ENCODE measurements at regions not wholly inside any gene's neighbourhood (a gene's known extent, or its start where the extent isn't known, plus 50 kb on each side); places are given as distances from the start of the nearest gene placed in this dataset.

DNA sequence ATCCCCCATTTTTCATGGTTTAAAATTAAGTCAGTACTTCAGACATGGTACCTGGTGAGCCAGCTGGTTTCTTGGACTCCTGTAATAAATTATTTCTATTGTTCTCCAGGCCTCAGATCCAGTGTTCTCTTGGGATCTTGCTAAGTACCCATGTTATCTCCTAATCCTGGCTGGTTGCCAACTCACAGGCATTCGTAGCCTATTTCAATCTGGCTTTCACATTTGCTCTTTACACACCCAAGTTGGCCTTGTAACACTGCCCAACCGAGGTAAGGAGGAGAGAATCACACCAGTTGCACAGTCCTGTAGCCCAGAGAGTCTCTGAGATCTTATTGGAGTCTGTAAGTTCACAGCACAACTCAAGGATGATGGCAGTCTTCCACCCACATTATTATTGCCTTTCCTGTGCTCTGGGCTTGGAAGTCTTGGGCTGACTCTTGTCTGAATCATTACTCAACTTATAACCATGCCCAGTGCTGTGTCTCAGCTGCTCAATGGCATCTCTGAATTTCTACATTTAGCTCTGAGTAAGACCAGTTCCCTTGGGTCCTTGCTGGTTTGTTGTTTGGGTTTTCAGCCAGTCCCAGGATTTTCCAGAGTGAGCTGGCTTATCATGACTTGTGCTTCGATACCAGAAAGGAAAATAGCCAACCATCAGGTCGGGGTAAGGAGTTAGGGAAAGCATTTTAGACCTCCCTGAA lies 76.6 kb upstream of the KLF12 start:
- DNase-seq = no peak

DNA sequence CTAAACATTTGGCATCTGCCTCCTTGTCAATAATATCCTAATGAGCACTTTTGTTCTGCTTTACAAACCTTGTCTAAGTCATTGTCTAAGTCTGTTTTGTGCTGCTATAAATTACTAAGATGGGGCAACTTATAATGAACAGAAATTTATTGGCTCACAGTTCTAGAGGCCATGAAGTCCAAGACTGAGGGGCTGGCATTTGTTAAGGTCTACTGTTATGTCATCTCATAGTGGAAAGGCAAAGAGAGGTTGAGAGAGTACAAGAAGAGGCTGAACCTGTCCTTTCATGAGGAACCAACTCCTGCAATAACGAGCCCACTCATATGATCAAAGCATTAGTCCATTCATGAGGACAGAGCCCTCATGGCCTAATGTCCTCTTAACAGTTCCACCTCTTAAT lies 72.7 kb upstream of the KLF12 start:
- DNase-seq = no peak

DNA sequence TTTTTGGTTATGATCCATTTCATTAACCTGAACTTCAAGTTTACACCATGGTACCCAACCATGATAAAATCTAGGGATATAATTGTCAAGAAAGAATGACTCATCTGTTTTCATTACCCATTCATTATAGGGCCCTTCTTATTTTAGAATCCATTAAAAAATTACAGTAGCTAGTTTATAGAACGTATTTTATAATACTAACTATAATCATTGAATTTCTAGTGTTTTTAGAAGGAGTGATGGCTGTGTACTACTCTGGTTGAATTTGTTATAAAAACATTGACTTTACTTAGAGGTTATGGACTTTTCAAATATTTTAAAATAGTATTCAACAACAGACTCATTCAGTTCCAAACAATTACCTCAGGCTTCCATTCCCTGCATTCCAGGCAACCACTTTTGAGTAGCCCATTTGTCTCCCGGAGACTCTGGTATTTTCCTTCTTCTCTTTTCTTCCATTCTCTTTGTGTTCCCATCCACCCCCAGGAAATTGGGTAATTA lies 71.9 kb upstream of the KLF12 start:
- no peak for DNase-seq

DNA sequence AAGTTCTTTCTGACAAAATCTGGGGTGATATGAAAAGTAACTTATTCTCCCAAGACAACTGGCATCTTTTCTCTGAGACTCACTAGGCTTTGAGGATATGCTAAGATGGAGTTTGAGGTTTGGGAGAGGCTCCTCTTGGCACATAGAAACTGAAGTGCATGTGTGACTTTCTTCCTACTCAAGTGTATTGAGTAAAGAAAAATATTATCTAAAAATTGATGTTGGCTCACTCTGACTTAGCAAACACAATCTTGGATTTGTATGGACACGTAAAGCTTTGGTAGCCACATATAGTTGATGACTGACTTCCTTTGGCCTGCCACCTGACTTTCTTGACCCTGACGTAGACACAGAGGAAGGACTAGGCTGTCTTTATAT lies 71.1 kb upstream of the KLF12 start:
- no peak for DNase-seq

DNA sequence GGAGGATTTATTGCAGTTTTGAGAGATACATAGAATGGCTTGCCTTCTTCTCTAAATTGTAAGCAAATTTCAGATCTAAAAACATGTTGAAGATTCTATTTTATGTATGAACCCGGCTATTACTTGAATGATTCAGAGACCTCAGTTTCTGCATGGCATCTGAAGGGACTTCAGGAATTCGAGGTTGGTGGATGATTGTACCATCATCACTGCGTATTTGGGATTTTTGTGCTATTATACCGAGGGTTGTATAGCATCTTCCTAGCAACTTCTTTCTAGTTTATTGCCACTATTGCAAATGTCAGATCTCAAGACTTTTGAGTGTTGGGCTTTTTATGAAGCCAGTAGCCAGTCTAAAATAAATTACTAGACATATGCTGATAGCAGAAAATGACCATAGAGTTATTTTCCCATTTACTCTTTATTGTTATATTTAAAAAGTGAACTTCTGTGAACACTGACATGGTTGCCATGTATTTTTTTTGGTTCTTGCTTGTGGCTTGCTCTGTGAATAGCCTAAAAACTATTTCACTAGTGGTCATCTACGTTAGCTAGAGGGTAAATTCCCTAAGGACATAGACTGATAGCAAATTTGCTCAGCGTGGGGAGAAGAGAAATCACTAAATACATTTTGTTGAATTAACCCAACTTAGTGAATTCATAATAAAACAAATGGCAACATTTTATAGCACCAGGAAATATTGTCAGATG lies 70.6 kb upstream of the KLF12 start:
- no peak for DNase-seq

DNA sequence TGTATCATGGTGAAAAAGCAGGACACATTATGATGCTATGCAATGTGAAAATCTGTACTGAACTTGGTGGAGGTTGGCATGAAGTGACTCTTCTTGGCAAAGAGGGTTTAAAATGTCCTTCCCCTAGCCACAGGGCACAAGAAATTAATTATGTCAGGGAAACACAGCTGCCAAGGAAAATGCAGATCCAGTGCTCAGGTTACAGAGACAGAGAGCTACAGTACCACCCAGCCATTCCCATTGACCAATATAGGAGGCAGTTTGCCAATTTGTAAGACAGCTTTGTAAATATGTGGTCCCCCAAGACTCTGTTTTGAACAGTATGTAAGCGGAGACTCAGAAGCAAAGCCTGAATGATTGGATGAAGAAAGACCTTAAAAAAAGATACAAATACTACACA lies 69.4 kb upstream of the KLF12 start:
- no peak for DNase-seq

DNA sequence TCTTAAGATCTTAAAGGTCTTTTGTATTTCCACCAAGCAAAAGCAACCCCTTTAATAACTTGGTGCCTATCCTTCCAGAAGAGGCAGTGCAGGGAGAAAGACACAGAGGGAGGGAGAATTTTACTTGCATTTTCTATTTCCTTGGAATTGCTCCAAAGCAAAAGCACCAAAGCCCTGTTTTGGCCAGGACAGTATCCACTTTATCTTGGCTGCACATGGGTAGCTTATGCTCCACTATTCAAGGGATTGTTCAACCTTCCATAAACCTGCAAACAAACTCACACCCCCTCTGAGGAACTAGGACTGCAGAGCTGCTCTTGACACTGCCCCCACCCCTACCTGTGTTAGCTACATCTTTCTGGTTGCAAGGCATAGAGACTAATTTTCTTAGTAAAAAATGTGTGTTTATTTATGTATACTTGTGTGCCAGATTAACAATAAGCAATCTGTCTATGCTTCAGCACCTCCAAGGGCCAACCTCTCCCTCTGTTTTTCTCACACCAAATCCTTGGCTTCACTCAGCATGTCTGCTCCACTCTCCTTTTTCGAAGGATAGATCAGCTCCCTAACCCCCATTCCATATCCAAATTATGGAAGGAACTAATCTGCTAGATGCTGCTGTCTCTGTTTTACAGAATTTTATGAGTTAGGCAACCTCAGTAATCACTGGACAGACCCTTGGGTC lies 68.1 kb upstream of the KLF12 start:
- DNase-seq = no peak

DNA sequence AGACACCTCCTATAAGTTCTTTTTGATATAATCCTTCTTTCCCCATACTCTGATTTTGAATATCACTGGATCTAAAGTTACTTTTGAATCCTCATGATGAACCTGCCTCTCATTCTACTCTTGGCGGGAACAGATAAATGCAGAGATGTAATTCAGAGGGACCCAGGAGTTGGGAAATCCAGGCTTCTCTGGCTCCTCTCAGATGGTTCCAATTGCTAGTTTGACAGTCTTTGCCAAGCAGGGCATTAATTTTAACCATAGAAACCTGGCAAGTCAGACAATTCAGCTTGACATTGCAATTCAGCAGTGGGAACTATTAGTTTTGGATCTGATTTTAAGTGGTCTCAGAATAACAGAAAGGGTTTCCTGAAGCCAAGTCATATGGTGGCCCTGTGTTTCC lies 67.3 kb upstream of the KLF12 start:
- no peak for DNase-seq

DNA sequence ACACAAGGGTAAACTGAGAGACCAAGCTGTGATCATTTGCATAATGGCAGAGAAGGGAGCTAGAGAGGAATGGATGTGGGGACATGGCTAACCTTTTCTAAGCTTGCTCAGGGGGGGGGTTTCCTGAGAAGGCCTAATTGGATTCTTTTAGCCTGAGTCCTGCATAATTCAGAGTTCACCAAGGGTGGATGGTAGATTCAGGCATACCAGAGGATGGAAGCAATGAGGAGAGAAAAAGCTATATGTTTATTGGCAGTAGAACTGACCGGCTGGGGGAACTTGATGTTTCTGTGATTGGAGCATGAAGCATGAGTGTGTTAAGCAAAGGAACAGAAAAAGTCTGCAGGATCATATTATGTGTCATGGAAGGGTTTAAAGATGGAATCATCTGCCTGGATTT lies 65.9 kb upstream of the KLF12 start:
- DNase-seq = no peak

DNA sequence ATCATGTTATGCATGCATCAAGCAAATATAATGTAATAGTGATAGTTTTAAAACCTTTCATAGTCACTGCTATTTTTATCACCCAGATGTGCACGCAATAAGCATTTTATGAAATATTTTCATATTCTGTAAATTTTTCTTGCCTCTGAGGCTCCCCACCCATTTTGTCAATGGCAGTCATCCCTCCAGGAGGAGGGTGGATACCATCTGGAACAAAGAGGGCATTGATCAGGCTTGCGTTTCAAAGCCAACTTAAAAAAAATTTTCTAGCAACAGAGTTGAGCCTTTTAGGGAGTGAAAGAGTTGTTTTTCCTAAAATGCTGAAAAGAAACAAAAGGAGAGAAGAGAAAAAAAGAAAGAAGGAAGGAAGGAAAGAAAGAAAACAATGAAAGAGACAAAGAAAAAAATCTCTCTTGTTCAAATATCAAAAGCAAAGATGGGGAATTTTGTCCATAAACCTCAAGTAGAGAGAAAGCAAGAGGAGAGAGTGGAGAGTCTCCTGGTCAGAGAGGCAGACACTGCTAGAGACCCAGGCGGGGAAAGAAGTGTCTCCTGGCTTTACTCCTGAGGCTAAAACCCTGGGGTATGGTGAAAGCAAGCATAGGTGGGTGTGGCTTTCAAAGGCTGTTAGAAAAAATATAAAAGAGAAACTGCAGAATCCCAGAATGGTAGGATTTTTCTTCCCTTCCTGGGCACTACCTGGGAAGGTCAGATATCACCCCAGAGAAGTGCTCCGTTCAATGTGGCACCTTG lies 63.6 kb upstream of the KLF12 start:
- DNase-seq = no peak

DNA sequence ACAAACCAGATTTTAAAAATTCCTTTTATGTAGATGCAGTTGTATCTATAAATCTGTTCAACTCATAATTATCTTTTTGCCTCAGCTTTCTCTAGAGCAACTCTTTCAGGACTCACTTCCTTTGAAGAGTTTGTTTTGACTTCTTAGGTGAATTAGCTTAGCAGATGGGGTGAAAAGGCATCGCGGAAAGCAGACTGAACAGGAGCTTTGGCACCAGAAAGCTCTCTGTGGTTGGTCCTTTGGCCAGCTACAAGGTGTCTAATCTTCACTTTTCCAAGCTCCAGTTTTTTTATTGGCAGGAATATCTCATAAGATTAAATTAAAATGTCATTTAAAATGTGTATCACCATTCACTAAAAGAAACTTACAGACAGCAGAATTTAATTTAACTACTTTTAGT lies 60.6 kb upstream of the KLF12 start:
- no peak for DNase-seq

DNA sequence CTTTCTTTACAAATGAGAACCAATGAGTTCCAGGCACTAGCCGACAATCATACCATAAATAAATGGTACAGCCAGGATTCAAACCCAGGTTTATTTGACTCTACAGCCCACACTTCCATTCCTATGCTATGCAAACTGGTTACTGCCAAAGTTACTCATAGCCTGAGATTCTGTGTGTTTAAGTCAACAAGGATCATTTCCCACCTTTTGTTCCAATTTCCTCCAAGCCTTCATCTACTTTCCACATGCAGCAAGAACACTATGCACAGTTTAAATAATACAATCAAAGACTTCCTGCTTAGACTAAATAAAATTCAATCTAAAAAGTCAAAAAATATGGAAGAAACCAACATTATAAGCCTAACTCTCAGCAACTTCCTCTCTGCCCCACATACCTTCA lies 59.2 kb upstream of the KLF12 start:
- DNase-seq = no peak

DNA sequence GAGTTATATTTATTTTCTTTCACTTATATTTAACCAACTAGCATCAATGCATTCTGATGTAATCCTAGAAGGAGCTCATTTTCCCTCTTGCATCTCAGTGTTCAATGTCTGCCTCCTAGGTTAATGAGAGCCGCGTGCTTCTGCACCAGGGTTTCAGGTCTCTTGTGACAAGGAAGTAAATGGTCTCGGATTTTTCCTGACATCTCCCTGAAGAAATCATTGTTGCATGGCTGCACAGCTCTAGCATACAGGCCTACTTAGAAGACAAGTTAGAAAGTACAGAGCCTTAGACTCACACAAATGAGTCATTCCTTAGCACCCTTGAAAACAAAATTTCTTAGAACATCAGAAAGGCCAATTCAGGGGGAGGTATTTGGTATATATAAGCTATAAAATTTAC lies 57.2 kb upstream of the KLF12 start:
- no peak for DNase-seq

DNA sequence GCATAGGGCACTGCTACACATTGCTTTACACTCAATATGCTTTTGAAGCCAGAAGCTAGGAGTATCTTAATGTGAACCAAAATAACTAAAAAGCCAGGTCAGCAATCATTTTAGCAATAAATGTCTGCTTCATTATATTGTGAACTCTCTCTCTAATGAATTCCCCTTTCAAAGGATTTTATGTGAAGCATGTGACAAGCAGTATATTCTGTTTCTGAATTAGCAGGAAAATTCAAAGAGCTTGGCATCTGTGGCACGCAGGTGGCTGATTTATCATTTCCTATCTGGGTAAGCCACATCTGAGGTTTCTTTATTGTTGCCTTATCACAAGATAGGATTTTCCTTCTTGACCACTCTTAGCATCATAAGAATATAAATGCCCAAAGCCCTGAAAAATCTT lies 56.8 kb upstream of the KLF12 start:
- DNase-seq = no peak

DNA sequence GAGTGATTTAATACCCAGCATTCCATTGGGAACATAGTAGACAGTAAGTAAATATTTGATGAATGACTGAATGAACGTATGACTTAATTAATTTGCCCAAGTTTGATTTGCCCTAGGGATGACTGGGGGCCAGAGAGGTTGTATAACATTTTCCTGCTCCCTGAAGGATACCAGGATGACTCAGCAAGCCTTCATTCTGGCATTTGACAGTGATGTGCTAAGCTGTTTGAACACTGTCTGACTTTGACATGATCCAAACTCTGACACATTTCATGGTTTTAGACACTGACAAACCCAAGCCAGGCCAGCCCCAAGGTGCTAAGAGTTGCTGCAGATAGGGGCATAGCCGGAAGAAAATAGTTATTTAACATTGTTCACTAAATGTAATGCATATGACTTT lies 53.4 kb upstream of the KLF12 start:
- no peak for DNase-seq

DNA sequence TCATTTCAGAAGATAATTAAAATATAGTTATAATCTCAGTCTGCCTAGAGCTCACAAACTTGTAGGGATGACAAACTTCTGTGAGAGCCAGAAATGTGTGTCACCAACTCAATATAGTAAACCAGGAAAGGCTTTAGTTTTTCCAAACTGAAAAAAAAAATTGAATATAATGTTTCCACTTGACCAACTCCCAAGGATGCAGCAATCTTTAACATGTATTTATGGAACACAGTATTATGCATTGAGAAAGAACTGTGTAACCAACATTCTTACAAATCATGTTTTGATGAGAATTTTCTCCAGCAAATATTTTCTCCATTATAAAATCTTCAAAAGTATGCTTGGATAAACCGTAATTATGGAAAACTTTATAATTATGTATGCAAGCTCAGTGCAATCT lies 50.1 kb upstream of the KLF12 start:
- no peak for DNase-seq
